ENCODE measurements at regions not wholly inside any gene's neighbourhood (a gene's known extent, or its start where the extent isn't known, plus 50 kb on each side); places are given as distances from the start of the nearest gene placed in this dataset.

DNA sequence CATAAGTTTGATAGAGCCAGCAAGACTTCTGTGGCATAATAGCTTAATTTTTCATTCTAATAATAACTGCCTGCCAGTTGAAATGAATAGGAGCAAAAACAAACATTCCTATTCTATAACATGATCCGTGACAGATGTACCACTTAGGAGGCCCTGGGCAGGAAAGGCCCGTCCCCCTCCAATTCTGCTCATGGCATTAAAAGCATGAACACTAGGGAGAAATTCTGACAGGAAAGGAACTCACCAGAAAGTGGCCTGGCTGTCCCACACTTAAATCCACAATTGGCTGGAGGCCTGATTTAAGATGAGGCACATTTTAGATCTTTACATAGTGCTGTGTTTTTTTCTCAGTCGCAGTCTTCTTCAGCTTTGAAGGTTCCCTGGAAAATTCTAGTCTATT lies 261.9 kb upstream of the ETAA1 start:
- Histone ChIP-seq H3K4me3 (no peak overlapping the region), H3K27ac (no peak overlapping the region), H2AFZ (no peak overlapping the region), H3K4me2 (no peak overlapping the region), H3F3A (ENCODE audit: insufficient read depth, low read depth) (no peaks in the 10 kb centered on the region; the same call in 1 of the 2 replicates), H3K79me2 (ENCODE audit: low read depth) (no peaks in the 10 kb centered on the region), H3K9me3 (ENCODE audit: insufficient read depth, low read depth) (no peaks in the 10 kb centered on the region), H3K4me1 (replicated peaks; ENCODE audit: insufficient read depth) (peaks cover 6% of the 10 kb centered on the region; the same call in 1 of the 2 replicates), H3K27me3 (ENCODE audit: insufficient read depth, low read depth) (no peaks in the 10 kb centered on the region), H4K20me1 (ENCODE audit: insufficient read depth) (no peaks in the 10 kb centered on the region), H3K36me3 (ENCODE audit: low read depth) (no peaks in the 10 kb centered on the region), H3K9me2 (ENCODE audit: insufficient read depth) (no peaks in the 10 kb centered on the region)
- ChIA-PET POLR2A (ENCODE audit: unreplicated experiment) (no interaction called here), CTCF (no interaction called here)
- intact Hi-C loops (cut with micrococcal nuclease; ENCODE audit: unreplicated experiment): loop anchor here (10.0 kb wide), 1 partner anchor 190 kb away; no protein-coding TSS in a partner anchor
- no TSS peak for BruUV-seq (replicated peaks)
- no peak for DNase-seq
- TF ChIP-seq EZH2 (IDR thresholded peaks at IDR 0.05; ENCODE audit: low read depth): no peak
- TF ChIP-seq, protein P1, sequence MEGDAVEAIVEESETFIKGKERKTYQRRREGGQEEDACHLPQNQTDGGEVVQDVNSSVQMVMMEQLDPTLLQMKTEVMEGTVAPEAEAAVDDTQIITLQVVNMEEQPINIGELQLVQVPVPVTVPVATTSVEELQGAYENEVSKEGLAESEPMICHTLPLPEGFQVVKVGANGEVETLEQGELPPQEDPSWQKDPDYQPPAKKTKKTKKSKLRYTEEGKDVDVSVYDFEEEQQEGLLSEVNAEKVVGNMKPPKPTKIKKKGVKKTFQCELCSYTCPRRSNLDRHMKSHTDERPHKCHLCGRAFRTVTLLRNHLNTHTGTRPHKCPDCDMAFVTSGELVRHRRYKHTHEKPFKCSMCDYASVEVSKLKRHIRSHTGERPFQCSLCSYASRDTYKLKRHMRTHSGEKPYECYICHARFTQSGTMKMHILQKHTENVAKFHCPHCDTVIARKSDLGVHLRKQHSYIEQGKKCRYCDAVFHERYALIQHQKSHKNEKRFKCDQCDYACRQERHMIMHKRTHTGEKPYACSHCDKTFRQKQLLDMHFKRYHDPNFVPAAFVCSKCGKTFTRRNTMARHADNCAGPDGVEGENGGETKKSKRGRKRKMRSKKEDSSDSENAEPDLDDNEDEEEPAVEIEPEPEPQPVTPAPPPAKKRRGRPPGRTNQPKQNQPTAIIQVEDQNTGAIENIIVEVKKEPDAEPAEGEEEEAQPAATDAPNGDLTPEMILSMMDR (conservative IDR thresholded peaks at IDR 0.05): no peak

DNA sequence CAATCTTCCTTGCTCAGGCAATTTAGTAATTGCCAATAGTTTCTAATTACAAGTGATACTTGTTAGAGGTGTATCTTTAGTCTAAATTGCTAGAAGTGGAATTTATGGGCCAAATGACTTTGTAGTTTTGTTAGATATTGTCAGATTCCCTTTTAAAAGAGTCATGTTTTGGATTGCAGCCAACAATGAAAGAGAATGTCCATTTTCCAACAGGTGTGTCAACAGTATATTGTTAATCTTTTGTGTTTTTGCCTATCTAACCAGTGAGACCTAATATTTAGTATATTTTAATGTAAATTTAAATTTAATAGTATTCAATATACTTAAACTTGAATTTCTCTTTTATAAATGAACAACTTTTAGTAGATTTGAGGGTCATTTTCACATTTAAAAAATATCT lies 259.4 kb upstream of the ETAA1 start:
- Histone ChIP-seq H3K27me3 (ENCODE audit: insufficient read depth, low read depth) (no peaks in the 10 kb centered on the region), H3K9me3 (ENCODE audit: insufficient read depth, low read depth) (no peaks in the 10 kb centered on the region), H4K20me1 (ENCODE audit: insufficient read depth) (no peaks in the 10 kb centered on the region), H3K9me2 (ENCODE audit: insufficient read depth) (no peaks in the 10 kb centered on the region; the same call in 1 of the 2 replicates), H3K36me3 (ENCODE audit: low read depth) (no peaks in the 10 kb centered on the region), H3K4me3 (no peak overlapping the region), H3F3A (ENCODE audit: insufficient read depth, low read depth) (no peaks in the 10 kb centered on the region; the same call in 1 of the 2 replicates), H3K27ac (no peak overlapping the region), H3K4me1 (replicated peaks; ENCODE audit: insufficient read depth) (no peaks in the 10 kb centered on the region), H3K79me2 (ENCODE audit: low read depth) (no peaks in the 10 kb centered on the region), H2AFZ (no peak overlapping the region), H3K4me2 (no peak overlapping the region)
- no peak for DNase-seq
- TF ChIP-seq EZH2 (IDR thresholded peaks at IDR 0.05; ENCODE audit: low read depth): no peak
- TF ChIP-seq, protein P1 (conservative IDR thresholded peaks at IDR 0.05): no peak
- ChIA-PET POLR2A (ENCODE audit: unreplicated experiment) (no interaction called here), CTCF (no interaction called here)
- BruUV-seq (replicated peaks): no TSS peak
- intact Hi-C loops (cut with micrococcal nuclease; ENCODE audit: unreplicated experiment): loop anchor here (10.0 kb wide), 1 partner anchor 187 kb away; no protein-coding TSS in a partner anchor

DNA sequence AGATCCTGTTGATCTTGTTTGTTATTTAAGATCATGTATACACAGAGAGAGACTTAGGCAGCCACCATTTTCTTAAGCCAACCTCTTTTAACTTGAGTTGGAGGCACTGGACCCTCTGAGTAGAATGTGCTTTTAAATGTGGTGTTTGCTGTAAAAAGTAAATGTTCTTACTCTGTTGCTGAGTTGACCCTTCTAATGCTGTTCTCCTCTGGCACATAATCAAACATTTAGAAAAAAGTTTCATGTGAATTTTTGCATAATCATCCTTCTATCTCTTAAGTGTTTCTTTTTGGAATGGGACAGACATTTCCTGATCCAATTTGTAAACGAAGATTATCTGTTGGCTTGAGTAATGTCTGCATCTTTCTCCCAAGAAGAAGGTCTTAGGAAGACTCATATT lies 255.1 kb upstream of the ETAA1 start:
- H2AFZ ChIP-seq: no peak overlapping the region; the same call in 1 of the 2 replicates
- H3K36me3 ChIP-seq (ENCODE audit: low read depth): no peaks in the 10 kb centered on the region
- H3K4me3 ChIP-seq: no peak overlapping the region
- ChIA-PET POLR2A (ENCODE audit: unreplicated experiment) (no interaction called here), CTCF (no interaction called here)
- no TSS peak for BruUV-seq (replicated peaks)
- intact Hi-C loops (cut with micrococcal nuclease; ENCODE audit: unreplicated experiment): no loop called here
- H3K9me3 ChIP-seq (ENCODE audit: insufficient read depth, low read depth): no peaks in the 10 kb centered on the region
- no peak for DNase-seq
- no peak overlapping the region for H3K4me2 ChIP-seq
- no peaks in the 10 kb centered on the region for H3K79me2 ChIP-seq (ENCODE audit: low read depth)
- H3F3A ChIP-seq (ENCODE audit: insufficient read depth, low read depth): no peaks in the 10 kb centered on the region
- H3K27ac ChIP-seq: no peak overlapping the region
- H4K20me1 ChIP-seq (ENCODE audit: insufficient read depth): no peaks in the 10 kb centered on the region
- no peaks in the 10 kb centered on the region for H3K4me1 ChIP-seq (replicated peaks; ENCODE audit: insufficient read depth)
- no peaks in the 10 kb centered on the region; the same call in 1 of the 2 replicates for H3K9me2 ChIP-seq (ENCODE audit: insufficient read depth)
- no peaks in the 10 kb centered on the region for H3K27me3 ChIP-seq (ENCODE audit: insufficient read depth, low read depth)
- TF ChIP-seq, protein P1 (conservative IDR thresholded peaks at IDR 0.05): no peak
- TF ChIP-seq EZH2 (IDR thresholded peaks at IDR 0.05; ENCODE audit: low read depth): no peak
